Choroid plexus epithelial cell (primary cell): ENCODE measurements at regions not wholly inside any gene's neighbourhood (a gene's known extent, or its start where the extent isn't known, plus 50 kb on each side); places are given as distances from the start of the nearest gene placed in this dataset.

Experiments used
- DNase-seq: peaks from one replicate; pipeline ENCODE4 v3.0.0-alpha.2; 2010; ENCODE audit warnings: low read depth
- H3K4me3 ChIP-seq: 2 replicates; pipeline ENCODE4 v1.5.1; 2011; ENCODE audit warnings: low read depth, mild to moderate bottlenecking, control low read depth, low read length, moderate library complexity
- CTCF ChIP-seq: conservative IDR thresholded peaks from 2 replicates; pipeline ENCODE4 v1.5.1; 2011; ENCODE audit warnings: low read depth, mild to moderate bottlenecking, control low read depth, inconsistent platforms, low read length, moderate library complexity

DNA sequence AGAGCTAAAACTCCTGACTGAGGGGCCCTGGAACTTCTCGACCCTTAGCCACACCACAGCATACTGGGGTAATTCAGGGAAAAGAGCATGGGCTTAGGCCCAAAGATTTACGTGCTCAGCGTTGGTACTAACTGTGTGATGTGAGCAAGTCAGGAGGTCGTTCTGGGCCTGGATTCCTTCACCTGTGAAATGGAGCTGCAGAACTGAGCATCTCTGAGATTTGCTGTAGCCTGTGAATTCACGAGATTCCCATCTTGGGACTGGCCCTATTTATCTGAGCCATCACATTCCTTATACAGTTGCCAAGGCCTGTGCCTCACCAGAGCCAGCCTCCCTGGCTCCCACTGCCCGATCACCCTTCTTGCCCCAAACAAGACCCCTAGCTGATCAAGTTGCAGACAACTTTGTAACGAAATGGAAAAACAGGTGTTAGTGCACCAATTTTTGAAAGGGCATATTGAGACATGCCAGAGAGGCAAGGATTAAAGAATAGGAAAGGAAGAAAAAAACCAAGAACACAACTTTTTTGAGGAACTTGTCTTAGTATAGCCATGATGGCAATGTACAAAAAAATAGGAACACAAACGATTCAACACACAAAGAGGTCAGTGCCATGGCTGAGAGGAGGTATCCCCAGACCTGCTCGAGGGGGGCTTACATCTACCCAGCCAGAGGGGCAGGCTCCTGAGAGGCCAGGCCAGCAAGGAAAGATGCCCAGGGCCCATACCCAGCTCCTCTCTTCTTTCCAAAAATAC is 323.0 kb upstream of the JARID2 start:
- H3K4me3 ChIP-seq: no peak overlapping the region
- no peak for TF ChIP-seq CTCF
- DNase-seq: no peak

DNA sequence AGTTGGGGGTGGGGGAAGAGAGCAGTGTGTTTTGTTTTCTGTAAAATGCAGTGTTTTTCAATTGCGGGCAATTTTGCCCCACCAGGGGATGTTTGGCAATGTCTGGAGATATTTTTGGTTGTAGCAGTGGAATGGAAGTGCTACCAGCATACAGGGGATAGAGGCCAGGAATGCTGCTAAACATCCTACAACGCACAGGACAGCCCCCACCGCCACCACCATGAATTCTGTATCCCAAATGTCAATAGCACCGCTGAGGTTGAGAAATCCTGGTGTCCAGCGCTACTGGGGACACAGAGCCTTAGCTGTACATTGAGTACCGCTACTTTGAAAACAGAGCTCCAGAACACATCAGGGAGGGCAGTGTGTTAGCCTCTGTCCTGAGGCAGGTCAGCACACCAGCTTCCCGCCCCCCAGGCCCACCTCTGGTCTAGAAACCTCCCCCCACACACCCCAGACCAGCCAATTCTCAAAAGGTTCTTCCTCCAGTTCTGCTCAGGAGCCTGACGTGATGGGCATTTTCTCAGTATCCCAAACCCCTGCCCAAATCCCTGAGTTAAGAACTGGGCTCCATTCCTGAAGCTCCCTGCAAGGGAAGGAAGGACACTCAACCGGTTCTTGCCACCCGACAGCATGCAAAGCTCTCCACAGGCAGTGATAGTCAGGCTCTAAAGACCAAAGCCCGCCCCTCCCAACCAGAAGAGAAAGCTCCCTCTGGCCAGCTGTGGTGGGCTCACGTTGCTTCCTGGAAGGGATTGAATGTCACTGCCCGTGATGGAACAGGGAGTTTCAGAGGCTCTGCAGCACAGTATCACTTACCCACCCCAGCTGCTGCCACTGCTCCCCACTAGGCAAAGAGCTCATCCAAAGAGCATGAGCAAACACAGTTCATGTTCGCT is 321.5 kb upstream of the JARID2 start:
- no peak overlapping the region for H3K4me3 ChIP-seq
- peak; percentile 21 for DNase-seq
- TF ChIP-seq CTCF: no peak

- no peak for DNase-seq
- no peak for TF ChIP-seq CTCF
- no peak overlapping the region for H3K4me3 ChIP-seq
These were observed 320.7 kb upstream of the JARID2 start for GRCh38 chr6:14925025-14925698.

DNA sequence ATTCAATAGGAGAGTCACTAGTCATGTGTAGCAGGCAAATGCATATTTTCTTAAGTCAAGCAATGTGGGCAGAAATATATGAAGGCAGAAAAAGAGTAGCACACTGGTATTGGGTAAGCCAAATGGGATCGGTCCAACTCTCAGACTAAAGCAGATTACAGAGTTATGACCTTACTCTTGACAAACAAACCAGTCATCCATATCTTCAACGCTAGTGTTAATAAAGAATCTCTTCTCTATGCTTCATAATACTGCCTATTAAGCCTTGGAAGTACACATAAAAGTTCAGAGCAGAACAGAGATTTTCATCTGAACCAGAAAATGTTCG is 320.2 kb upstream of the JARID2 start:
- TF ChIP-seq CTCF: no peak
- H3K4me3 ChIP-seq: no peak overlapping the region
- DNase-seq: peak; percentile 51

GRCh38 chr6:14927398-14927797 is 318.5 kb upstream of the JARID2 start:
- TF ChIP-seq CTCF: no peak
- no peak overlapping the region for H3K4me3 ChIP-seq

DNA sequence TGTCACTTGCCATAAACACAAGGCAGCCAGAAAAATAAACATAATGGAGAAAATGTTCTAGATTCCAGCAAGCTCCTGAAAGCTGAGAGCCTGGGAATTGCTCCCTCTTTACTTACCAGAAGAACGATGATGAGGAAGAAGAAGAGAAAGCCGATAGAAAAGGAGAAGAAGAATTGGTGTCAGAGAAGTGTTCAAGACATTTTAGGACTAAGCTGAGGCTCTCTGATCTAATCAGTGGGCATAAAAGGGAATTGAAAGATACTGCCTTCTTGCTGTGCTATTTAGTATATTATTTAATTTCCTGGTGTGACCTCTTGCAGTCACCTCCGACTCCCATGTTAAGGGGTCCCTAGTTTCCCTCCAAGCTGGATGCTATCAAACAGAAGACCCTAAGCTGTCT is 316.6 kb upstream of the JARID2 start:
- TF ChIP-seq CTCF: no peak
- DNase-seq: no peak
- H3K4me3 ChIP-seq: no peak overlapping the region

More at GRCh38 chr6:14927398-14927797, 318.5 kb upstream of the JARID2 start:
- no peak for DNase-seq
